Cardiac fibroblast (primary cell): ENCODE measurements at regions not wholly inside any gene's neighbourhood (a gene's known extent, or its start where the extent isn't known, plus 50 kb on each side); places are given as distances from the start of the nearest gene placed in this dataset.

ENCODE experiments used
- DNase-seq, 2 donors: peaks; one replicate each; pipeline versions ENCODE4 v3.0.0 to v3.0.0-alpha.2; 2010; ENCODE audit warnings: low read depth in 2 of 2
- H3K4me3 ChIP-seq, 2 donors: replicated peaks in 1 of 2; 1 replicate in 1 of 2; 2 replicates in 1 of 2; pipeline ENCODE4 v1.5.1; 2011; ENCODE audit warnings: low read depth in 2 of 2, low read length in 2 of 2, mild to moderate bottlenecking in 2 of 2, moderate library complexity in 1 of 2
- TF ChIP-seq, protein P1 (sequence below): IDR thresholded peaks from one replicate; pipeline ENCODE4 v1.5.1; 2011; ENCODE audit warnings: low read depth, mild to moderate bottlenecking, low read length, inconsistent platforms

- peak; percentile 29 to 40 for DNase-seq
- no peak overlapping the region for H3K4me3 ChIP-seq
- TF ChIP-seq, protein P1, sequence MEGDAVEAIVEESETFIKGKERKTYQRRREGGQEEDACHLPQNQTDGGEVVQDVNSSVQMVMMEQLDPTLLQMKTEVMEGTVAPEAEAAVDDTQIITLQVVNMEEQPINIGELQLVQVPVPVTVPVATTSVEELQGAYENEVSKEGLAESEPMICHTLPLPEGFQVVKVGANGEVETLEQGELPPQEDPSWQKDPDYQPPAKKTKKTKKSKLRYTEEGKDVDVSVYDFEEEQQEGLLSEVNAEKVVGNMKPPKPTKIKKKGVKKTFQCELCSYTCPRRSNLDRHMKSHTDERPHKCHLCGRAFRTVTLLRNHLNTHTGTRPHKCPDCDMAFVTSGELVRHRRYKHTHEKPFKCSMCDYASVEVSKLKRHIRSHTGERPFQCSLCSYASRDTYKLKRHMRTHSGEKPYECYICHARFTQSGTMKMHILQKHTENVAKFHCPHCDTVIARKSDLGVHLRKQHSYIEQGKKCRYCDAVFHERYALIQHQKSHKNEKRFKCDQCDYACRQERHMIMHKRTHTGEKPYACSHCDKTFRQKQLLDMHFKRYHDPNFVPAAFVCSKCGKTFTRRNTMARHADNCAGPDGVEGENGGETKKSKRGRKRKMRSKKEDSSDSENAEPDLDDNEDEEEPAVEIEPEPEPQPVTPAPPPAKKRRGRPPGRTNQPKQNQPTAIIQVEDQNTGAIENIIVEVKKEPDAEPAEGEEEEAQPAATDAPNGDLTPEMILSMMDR = no peak
Measured at GRCh38 chr18:23341383-23341782, 111.7 kb upstream of the RIOK3 start.

GRCh38 chr18:23341983-23342382, 111.1 kb upstream of the RIOK3 start:
- DNase-seq = no peak
- H3K4me3 ChIP-seq = no peak overlapping the region
- TF ChIP-seq, protein P1 = no peak

- no peak overlapping the region for H3K4me3 ChIP-seq
- no peak for DNase-seq
- TF ChIP-seq, protein P1 = no peak
Measured at GRCh38 chr18:23342506-23342905, 110.6 kb upstream of the RIOK3 start.

DNA sequence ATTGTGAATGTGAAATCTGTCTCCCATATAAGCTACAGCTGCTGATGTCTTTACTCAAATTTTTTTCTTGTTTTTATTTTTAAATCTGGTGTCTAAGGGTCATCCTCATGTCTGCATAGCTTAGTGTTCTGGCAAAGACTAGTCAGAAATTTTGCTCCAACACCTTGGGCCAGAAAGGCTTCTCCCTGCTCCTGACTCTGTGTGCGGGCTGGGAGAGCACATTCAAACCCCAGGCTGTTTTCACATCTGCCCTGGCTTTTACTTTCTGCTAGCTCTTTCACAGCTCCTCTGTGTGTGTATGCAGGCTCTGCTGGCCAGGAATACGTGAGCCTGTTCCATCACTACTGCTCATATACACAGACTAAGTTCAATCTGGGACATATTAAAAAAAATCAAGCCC, 102.9 kb upstream of the RIOK3 start:
- TF ChIP-seq, protein P1 = no peak
- H3K4me3 ChIP-seq = no peak overlapping the region

DNA sequence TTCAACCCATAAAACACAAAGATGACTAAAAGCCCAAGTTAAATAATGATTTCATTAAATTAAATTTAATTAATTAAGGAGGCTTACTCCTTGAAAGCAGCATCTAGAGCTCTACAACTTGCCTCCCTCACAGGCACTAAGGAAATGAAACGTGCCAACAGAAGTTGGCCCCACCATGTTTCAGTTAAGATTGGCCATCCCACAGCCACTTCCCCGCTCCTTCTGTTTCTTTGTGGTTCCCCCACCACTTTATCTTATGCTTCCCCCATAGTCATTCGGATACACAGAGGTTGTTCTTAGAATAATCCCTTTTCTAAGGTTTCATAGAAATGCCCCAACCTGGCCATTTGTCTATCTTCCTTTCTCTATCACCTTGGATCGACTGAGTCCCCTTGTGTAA, 101.6 kb upstream of the RIOK3 start:
- no peak for DNase-seq
- TF ChIP-seq, protein P1 = no peak
- no peak overlapping the region for H3K4me3 ChIP-seq

More for the DNA sequence above, 102.9 kb upstream of the RIOK3 start:
- no peak for DNase-seq

DNA sequence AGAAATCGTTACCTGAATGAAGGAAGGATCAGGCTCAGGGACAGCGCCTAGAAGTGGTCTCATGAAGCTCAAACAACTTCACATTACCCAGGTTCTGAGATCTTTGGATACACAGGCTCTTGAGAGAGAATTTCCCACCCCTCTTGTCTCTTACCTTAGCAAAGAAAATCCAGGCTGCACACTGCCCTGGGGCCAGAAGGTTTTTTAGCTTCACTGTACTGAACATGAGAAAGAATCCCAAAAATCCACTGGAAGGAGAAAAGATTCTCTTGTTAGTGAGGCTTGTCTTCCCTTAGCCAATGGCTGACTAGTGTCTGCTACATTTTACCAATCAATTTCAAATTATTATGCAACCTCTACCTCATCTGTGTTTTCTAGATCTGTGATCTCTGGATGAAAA, 101.0 kb upstream of the RIOK3 start:
- TF ChIP-seq, protein P1 = no peak
- DNase-seq = no peak
- no peak overlapping the region for H3K4me3 ChIP-seq

GRCh38 chr18:23353459-23353858, 99.6 kb upstream of the RIOK3 start:
- no peak overlapping the region for H3K4me3 ChIP-seq
- DNase-seq = no peak
- TF ChIP-seq, protein P1 = no peak
